Ovary (tissue), 7 donors: ENCODE measurements at regions not wholly inside any gene's neighbourhood (a gene's known extent, or its start where the extent isn't known, plus 50 kb on each side); places are given as distances from the start of the nearest gene placed in this dataset.

ENCODE experiments used
- DNase-seq, 5 donors: peaks; one replicate each; pipeline ENCODE4 v3.0.0-alpha.2; 2019 to 2020
- H3K27ac ChIP-seq, 2 donors: fragments of 200-600 bp; one replicate each; pipeline versions ENCODE4 v1.5.1 to v1.8.0; 2019 to 2022
- H3K27me3 ChIP-seq: fragments of 200-600 bp; one replicate; pipeline ENCODE4 v1.8.0; 2022
- H3K36me3 ChIP-seq: fragments of 200-600 bp; sonication (generic); one replicate; pipeline ENCODE4 v1.5.1; 2019
- H3K4me1 ChIP-seq: one replicate; pipeline ENCODE4 v1.8.1; 2013; ENCODE audit warnings: mild to moderate bottlenecking, moderate library complexity; ENCODE audit not compliant: insufficient read depth
- H3K4me3 ChIP-seq: fragments of 200-600 bp; sonication (generic); one replicate; pipeline ENCODE4 v1.5.1; 2017
- H3K9me3 ChIP-seq, 2 donors: fragments of 200-600 bp in 1 of 2; sonication (generic) in 1 of 2; one replicate each; pipeline versions ENCODE4 v1.5.1 to v1.8.1; 2013 to 2019; ENCODE audit warnings: mild to moderate bottlenecking in 1 of 2, moderate library complexity in 1 of 2
- CTCF ChIP-seq, 3 donors: fragments of 450-650 bp in 2 of 3; fragments of 200-600 bp in 1 of 3; IDR thresholded peaks; one replicate each; pipeline versions ENCODE4 v1.5.1 to v1.8.0; 2016 to 2022; ENCODE audit warnings: antibody characterized with exemption in 3 of 3, mild to moderate bottlenecking in 1 of 3
- EP300 ChIP-seq: sonication (generic); formaldehyde crosslinking; IDR thresholded peaks from one replicate; pipeline ENCODE4 v1.6.1; 2017; ENCODE audit warnings: antibody characterized with exemption
- POLR2A ChIP-seq: fragments of 450-650 bp; IDR thresholded peaks from one replicate; pipeline ENCODE4 v1.6.1; 2017; ENCODE audit warnings: antibody characterized with exemption, mild to moderate bottlenecking, moderate library complexity
- WGBS, 3 donors: extraction: QIAGEN DNeasy Blood & Tissue Kit in 1 of 3; methylation state at CpG; one replicate each; pipeline versions ENCODE4 v1.1.5 to v1.1.7; 2013 to 2017; 5-methylcytosine and 5-hydroxymethylcytosine counted together
- intact Hi-C, 4 donors: fragments of 100-400 bp; cut with DNase I; formaldehyde crosslinking; loops; one replicate each; pipeline versions ENCODE4 v1.11.0 to v1.15.1; 2022 to 2023
- donor health status: DM: no; HTN: no; CAD: no; lungs with moderate emphysema.
- donor health status: DM: no; HTN: no; CAD: no.
- donor health status: Bipolar disorder and iron deficiency.
- donor health status: DM: no; HTN: no; CAD: no.
- donor health status: DM: yes; HTN: yes; CAD: no.

GRCh38 chr10:36390221-36390620, 735.2 kb upstream of the ANKRD30A start:
- H3K9me3 ChIP-seq: no peaks in the 10 kb centered on the region
- H3K4me1 ChIP-seq: no peaks in the 10 kb centered on the region
- 52 to 71% (median 68%) methylated on average over 1 of the region's 1 CpG for WGBS, 3 donors
- no peaks in the 10 kb centered on the region for H3K36me3 ChIP-seq
- TF ChIP-seq POLR2A: no peak
- no peak for TF ChIP-seq CTCF (IDR thresholded peaks at IDR 0.05)
- TF ChIP-seq EP300: no peak
- H3K4me3 ChIP-seq: no peak overlapping the region
- intact Hi-C loops: no loop called here
- H3K27me3 ChIP-seq: no peaks in the 10 kb centered on the region
- H3K27ac ChIP-seq: no peak overlapping the region
- DNase-seq: no peak

DNA sequence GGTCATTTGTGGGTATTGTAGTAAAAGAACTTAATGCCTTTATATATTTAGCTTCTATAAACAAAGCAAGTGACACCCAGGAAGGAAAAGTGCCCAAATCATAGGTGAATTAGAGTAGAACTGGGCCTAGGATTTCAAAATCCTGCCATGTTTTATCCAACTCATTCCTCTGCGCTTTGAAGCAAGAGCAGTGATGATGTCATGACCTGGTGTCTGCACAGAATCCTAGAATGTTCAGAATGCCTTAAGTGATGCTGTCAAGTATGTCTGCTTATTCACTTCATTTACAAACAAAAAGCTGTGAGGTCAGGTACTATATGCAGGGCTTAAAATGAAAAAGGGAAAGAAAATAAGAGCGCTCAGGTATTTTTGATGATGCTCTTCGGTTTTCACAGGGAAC, 737.2 kb upstream of the ANKRD30A start:
- intact Hi-C loops: no loop called here
- Histone ChIP-seq H3K9me3 (no peaks in the 10 kb centered on the region), H3K27ac (no peak overlapping the region), H3K4me1 (no peaks in the 10 kb centered on the region), H3K4me3 (no peak overlapping the region), H3K36me3 (no peaks in the 10 kb centered on the region), H3K27me3 (peaks cover 2% of the 10 kb centered on the region)
- 95 to 99% (median 95%) methylated on average over 3 of the region's 3 CpGs for WGBS, 3 donors
- DNase-seq: no peak
- no peak for TF ChIP-seq CTCF (IDR thresholded peaks at IDR 0.05)
- no peak for TF ChIP-seq EP300
- no peak for TF ChIP-seq POLR2A

DNA sequence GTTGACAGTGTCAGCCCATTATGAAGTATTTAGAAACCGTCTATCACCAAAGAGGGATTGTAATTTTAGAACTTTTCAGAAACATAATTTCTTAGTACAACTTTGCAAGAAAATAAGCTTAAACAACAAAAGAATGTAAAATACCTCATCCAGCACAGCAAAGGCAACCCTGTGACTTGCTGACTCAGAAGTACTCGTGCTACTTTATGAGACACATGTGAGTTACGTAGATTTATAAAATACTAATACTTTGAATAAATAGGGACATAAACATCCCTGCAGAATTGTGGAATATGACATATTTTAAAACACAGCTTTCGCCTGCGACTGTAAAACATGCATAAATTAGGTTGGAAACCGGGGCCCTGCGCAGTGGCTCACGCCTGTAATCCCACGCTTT, 739.7 kb upstream of the ANKRD30A start:
- H3K4me1 ChIP-seq: no peaks in the 10 kb centered on the region
- no peak for DNase-seq
- WGBS, 3 donors: 89 to 91% (median 91%) methylated on average over 9 of the region's 9 CpGs
- H3K27me3 ChIP-seq: peaks cover 2% of the 10 kb centered on the region
- intact Hi-C loops: no loop called here
- no peak overlapping the region for H3K4me3 ChIP-seq
- no peak overlapping the region for H3K27ac ChIP-seq
- no peaks in the 10 kb centered on the region for H3K9me3 ChIP-seq
- no peaks in the 10 kb centered on the region for H3K36me3 ChIP-seq
- no peak for TF ChIP-seq CTCF (IDR thresholded peaks at IDR 0.05)
- TF ChIP-seq EP300: no peak

GRCh38 chr10:36383349-36383748, 741.3 kb upstream of the FZD8 start:
- Histone ChIP-seq H3K27me3 (peaks cover 2% of the 10 kb centered on the region), H3K9me3 (no peaks in the 10 kb centered on the region), H3K4me1 (no peaks in the 10 kb centered on the region), H3K4me3 (no peak overlapping the region), H3K36me3 (no peaks in the 10 kb centered on the region), H3K27ac (no peak overlapping the region)
- WGBS, 3 donors: 83 to 87% (median 85%) methylated on average over 3 of the region's 3 CpGs
- no peak for DNase-seq
- intact Hi-C loops: no loop called here
- TF ChIP-seq EP300: no peak
- TF ChIP-seq POLR2A: no peak
- TF ChIP-seq CTCF (IDR thresholded peaks at IDR 0.05): no peak

- WGBS, 3 donors: 0 to 48% (median 0%) methylated on average over 1 of the region's 1 CpG
- TF ChIP-seq CTCF (IDR thresholded peaks at IDR 0.05) (no peak), POLR2A (no peak), EP300 (no peak)
- H3K4me3 ChIP-seq: no peak overlapping the region
- no peaks in the 10 kb centered on the region for H3K9me3 ChIP-seq
- no peak overlapping the region for H3K27ac ChIP-seq
- intact Hi-C loops: no loop called here
- no peaks in the 10 kb centered on the region for H3K4me1 ChIP-seq
- H3K27me3 ChIP-seq: peaks cover 2% of the 10 kb centered on the region
- H3K36me3 ChIP-seq: no peaks in the 10 kb centered on the region
- no peak for DNase-seq
Measured at GRCh38 chr10:36381748-36382147, 739.7 kb upstream of the FZD8 start.
